ENCODE measurements at regions not wholly inside any gene's neighbourhood (a gene's known extent, or its start where the extent isn't known, plus 50 kb on each side); places are given as distances from the start of the nearest gene placed in this dataset.
"Not testable (repeated sequence)": the region's sequence is repeated elsewhere in the genome, so short reads cannot be mapped to it uniquely, and the experiment has no call there.

DNA sequence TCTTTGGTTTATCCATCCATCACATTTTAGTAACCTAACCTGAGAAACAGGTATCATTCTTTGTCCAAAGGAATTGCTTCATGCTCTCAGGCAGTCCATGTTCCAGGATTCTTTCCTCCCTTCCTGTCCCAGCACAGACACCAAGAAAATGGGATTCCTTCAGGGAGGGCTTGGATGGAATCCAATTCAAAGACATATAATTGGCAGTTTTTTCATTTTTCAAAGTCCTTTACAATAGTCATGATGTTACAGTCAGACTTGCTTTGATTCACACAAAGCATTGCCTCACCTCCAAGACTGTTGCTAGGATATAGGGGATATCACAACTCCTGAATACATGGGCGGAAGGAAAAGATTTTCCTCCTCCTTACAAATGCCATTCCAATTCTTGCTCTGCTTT, 241.4 kb upstream of the ACVR2A start:
- no peak for DNase-seq

DNA sequence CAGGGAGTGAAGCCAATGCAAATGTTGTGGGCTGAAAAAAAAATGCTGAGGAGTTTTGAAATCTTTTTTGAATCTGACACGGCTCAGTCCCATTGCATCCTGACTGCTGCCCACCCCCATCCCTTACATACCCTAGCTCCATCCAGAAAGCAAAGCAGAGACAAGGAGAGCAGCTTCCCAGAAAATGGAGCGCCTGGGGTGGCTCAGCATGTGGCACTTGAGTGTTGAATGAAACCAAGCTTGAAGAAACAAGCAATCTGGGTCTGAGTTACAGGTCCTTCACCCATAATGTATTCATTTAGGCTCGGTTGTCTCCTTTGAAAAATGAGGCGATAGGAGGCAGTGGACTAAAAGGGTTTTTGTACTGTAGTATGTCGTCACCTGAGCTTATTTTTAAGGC, 244.2 kb upstream of the ACVR2A start:
- no peak for DNase-seq

GRCh38 chr2:147600223-147600622, 244.6 kb upstream of the ACVR2A start:
- DNase-seq: no peak

- no peak for DNase-seq
Observed at GRCh38 chr2:147595200-147595599, 249.6 kb upstream of the ACVR2A start.

- DNase-seq: no peak
Observed at GRCh38 chr2:147594038-147594437, 250.8 kb upstream of the ACVR2A start.

GRCh38 chr2:147592784-147593183, 252.0 kb upstream of the ACVR2A start:
- DNase-seq: not testable (repeated sequence)

- DNase-seq: no peak
Observed at GRCh38 chr2:147589127-147589526, 255.7 kb upstream of the ACVR2A start.

DNA sequence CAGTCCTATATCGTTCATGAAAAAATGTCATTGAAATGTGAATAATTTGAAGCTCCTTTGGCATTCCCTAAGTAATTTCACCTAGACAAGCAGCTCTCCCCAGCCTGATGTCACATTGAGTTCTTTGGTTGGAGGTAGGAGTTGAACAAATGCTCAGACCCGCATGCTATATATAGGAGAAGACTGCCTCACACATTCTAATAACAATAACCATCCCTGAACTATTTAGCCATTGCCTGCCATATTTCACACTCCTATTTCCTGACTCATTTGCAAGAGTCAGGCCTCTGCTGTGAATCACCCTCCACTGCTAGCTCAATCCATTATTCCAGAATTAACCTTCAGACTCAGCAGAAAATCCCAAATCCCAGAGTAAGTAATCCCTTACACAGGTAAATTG, 256.6 kb upstream of the ACVR2A start:
- no peak for DNase-seq

GRCh38 chr2:147578529-147578928, 266.3 kb upstream of the ACVR2A start:
- DNase-seq: no peak

- no peak for DNase-seq
Observed at GRCh38 chr2:147577998-147578380, 266.8 kb upstream of the ACVR2A start.

- DNase-seq: no peak
Observed at GRCh38 chr2:147577323-147577997, 267.4 kb upstream of the ACVR2A start.

DNA sequence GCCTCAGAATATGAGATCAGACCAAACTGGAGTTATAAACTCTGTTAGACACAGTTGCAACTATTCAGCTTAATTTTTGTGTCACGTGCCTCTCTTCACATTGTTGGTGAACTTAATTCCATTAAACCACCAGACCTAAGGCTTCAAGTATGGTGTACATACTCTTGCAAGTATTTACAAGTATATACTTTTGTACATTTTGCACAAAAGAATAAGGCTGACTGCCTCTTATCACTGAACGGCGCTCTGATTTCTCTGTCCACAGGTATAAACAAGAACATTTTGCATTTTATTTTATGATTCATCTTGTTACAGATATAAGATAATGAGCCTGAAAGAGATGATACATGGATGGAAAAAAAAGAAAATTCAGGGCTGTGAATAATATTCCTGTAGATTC, 269.7 kb upstream of the ACVR2A start:
- no peak for DNase-seq

DNA sequence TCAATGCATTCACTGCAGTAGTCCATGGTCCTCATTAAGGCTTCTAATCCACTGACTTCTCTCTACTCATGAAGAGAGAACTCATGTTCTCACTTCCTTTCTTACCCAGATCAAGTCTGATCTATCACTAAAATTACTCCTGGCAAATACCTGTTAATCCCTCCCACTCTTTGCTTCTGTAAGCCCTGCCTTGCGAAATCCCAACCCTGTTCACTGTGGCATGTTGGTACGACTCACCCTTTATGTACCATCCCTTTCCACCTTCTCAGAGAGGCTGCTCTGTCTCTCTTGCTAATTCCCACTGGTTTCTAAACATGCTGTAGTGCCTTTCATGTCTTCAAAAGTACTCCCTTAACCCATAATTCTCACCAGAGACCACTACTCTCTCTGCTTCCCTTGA, 272.2 kb upstream of the ACVR2A start:
- no peak for DNase-seq

- no peak for DNase-seq
Observed at GRCh38 chr2:147569426-147569825, 275.4 kb upstream of the ACVR2A start.

DNA sequence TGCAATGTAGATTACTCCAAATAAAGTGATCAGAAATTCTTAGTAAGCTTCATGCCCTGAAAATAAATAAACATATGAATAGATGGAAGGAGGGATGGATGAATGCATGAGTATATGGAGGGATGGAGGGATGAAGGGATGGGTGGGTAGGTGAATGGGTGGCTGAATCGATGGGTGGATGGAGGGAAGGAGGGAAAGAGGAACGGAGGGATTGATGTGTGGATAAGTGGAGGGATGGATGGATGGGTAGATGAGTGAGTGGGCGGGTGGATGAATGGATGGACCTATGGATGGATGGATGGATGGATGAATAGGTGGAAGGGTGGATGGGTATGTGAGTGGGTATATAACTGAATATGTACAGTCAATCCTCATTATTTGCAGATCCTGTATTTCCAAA, 276.7 kb upstream of the ACVR2A start:
- DNase-seq: no peak

DNA sequence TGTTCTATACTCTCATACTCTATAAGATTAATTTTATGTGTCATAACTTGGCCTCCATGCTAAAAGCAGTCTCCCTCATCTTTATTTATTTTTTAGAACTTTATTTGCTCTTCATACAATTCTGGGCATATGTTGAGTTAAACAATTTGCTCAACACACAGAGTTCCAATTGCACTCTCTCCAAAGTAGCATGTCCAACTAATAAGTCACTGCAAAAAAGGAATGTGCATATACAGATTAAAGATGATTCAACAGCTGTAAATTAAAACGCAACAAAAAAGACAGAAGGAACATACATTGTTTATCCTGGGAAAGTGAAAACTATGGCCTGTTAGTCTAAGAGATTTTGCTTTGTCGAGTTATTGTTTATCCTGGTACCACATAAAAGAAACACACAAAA, 277.7 kb upstream of the ACVR2A start:
- DNase-seq: no peak

DNA sequence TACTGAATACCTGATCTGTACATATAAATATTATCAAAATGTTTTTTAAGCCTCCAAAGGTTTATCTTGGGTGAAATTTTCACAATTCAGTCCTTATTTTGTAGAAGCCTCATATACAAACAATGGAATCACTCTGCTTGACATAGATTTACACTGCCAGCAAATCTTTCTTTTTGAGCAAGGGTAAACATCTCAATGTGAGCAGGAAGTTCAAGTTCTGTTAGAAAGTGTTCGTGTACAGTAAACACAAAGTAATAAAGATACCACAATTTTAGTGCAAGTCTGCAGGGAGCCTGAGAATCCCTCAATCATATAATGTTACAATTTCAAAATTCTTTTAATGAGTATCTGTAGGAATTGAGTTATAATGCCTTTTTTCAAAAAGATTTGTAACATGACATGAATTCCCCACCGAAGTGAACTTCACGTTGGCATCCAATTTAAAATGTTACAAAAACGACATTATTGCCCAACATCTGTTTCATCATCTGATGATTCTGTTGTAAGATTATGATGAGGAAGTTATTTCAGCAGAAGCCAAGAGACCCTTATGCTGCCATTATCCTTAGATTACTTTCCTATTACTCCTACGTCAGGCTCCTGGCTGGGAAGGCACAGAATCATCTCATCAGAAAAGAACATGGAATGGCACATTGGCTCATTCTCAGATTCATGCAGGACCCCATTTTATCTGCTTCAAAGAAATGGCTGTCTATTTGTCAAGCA, 283.9 kb upstream of the ACVR2A start:
- peak; percentile 49 for DNase-seq

DNA sequence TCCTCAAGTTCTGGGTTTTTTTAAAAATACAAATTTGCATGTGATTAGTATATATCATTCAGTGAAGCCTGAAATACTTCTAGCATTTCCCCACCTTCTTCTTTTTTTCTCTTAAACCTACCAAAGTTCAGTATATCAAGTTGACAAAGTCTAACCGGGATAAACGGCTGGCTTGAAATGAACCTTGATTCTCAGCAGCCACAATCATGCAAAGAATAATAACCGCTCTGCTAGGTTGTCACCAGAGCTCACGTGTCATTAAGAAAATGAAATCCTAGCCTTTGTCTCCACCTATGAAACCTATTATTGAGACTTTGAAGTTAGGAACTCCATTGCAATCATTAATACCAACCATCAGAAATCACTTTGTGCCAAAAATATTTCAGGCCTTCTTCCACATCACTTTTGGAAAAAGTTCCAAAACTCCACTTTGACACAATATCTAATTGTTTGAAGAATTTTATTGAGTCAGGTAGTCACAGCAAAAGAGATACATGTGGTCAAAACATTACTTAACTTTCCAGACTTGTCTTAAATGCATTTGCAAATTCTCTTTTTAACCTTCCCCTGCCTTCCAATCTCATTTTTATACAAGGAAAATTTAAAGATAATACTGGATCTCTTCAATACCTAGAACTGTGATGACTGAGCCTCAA, 285.6 kb upstream of the ACVR2A start:
- DNase-seq: no peak

GRCh38 chr2:147558620-147559019, 286.2 kb upstream of the ACVR2A start:
- peak; percentile 15 for DNase-seq

GRCh38 chr2:147554521-147555107, 290.2 kb upstream of the ACVR2A start:
- no peak for DNase-seq

- no peak for DNase-seq
Observed at GRCh38 chr2:147553775-147554271, 291.0 kb upstream of the ACVR2A start.

- DNase-seq: no peak
Observed at GRCh38 chr2:147550995-147551731, 293.7 kb upstream of the ACVR2A start.

DNA sequence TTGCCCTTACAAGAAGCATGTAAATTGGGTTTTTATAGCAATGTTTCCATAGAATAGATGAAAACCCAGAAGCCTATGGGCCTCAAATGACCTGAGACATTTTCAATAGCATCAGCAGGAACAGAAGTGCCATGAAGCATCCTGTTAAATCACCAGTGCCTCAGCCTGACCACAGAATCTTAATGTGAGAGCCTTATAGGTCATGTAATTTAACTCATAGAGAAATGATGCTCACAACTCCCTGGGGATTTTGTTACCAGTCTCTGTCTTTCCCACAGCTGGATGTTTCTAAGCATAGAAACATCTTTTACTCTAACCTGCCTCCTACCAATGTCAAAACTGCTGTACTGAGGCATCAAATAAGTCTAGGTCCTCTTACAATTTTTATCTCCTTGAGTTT, 295.8 kb upstream of the ACVR2A start:
- no peak for DNase-seq

Data from OCI-M1 (cell line).